Nephron progenitor cell (in vitro differentiated cells): ENCODE measurements at regions not wholly inside any gene's neighbourhood (a gene's known extent, or its start where the extent isn't known, plus 50 kb on each side); places are given as distances from the start of the nearest gene placed in this dataset.

Source experiments
- DNase-seq: peaks from one replicate; pipeline ENCODE4 v3.0.0; 2021
- H3K27ac Mint-ChIP-seq: 2 replicates; pipeline ENCODE4 v1.8.0; 2021; ENCODE audit warnings: mild to moderate bottlenecking, moderate library complexity, mixed read lengths
- H3K27me3 Mint-ChIP-seq: 2 replicates; pipeline ENCODE4 v1.8.0; 2021; ENCODE audit warnings: mild to moderate bottlenecking, low read depth, mixed read lengths; ENCODE audit not compliant: poor library complexity
- H3K36me3 Mint-ChIP-seq: 2 replicates; pipeline ENCODE4 v1.8.0; 2021; ENCODE audit warnings: low read depth, mixed read lengths
- H3K4me1 Mint-ChIP-seq: 2 replicates; pipeline ENCODE4 v1.8.0; 2021; ENCODE audit warnings: mixed read lengths
- H3K4me3 Mint-ChIP-seq: 2 replicates; pipeline ENCODE4 v1.8.0; 2021; ENCODE audit warnings: mild to moderate bottlenecking, moderate library complexity, mixed read lengths
- H3K9me3 Mint-ChIP-seq: 2 replicates; pipeline ENCODE4 v1.8.0; 2021; ENCODE audit warnings: mild to moderate bottlenecking, moderate library complexity, mixed read lengths
- TF ChIP-seq, protein P1 (sequence below): fragments of 200-600 bp; sonication (generic); IDR thresholded peaks from 2 replicates; pipeline ENCODE4 v1.5.0; 2021; ENCODE audit warnings: antibody characterized with exemption

DNA sequence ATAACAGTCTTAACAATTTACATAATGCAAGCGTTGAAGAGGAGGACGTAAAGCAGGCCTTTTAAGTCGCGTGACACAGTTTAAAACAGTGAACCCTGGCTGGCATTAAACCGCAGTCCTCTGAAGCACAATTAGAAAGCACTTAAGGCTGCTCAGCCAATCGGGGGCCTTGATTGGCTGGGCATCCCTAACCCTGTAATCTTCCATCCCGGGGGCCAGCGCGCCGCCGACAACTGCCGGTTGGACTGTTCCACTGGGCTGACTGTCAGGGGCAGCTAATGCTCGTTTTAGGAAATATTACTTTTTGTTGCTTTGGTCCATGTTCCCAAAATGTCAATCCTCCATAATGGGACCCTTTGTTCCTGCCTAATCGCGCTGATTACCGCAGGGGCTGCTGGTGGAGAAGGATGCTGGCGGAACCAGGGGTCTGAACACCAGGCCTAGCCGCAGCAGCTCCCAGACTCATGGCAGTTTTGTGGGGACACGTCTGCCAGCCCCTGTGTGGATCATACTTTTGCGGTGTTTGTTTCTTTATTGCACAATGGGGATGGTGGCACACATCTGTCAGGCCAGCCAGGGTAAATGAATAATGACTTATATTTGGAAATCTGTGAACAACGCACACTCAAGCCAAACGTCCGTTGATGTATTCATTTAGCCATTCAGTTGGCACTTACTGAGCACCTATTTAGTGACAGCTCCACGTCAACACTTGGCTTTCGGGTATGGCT is 127.1 kb upstream of the SPACA7 start:
- no peak overlapping the region for H3K27ac Mint-ChIP-seq
- no peak overlapping the region for H3K4me3 Mint-ChIP-seq
- no peak for DNase-seq

GRCh38 chr13:112249644-112250610 is 126.2 kb upstream of the SPACA7 start:
- Mint-ChIP-seq H3K36me3 (no peaks in the 10 kb centered on the region), H3K27me3 (peaks cover 23% of the 10 kb centered on the region), H3K4me1 (peaks cover 16% of the 10 kb centered on the region), H3K9me3 (no peaks in the 10 kb centered on the region), H3K4me3 (no peak overlapping the region), H3K27ac (no peak overlapping the region)
- TF ChIP-seq, protein P1, sequence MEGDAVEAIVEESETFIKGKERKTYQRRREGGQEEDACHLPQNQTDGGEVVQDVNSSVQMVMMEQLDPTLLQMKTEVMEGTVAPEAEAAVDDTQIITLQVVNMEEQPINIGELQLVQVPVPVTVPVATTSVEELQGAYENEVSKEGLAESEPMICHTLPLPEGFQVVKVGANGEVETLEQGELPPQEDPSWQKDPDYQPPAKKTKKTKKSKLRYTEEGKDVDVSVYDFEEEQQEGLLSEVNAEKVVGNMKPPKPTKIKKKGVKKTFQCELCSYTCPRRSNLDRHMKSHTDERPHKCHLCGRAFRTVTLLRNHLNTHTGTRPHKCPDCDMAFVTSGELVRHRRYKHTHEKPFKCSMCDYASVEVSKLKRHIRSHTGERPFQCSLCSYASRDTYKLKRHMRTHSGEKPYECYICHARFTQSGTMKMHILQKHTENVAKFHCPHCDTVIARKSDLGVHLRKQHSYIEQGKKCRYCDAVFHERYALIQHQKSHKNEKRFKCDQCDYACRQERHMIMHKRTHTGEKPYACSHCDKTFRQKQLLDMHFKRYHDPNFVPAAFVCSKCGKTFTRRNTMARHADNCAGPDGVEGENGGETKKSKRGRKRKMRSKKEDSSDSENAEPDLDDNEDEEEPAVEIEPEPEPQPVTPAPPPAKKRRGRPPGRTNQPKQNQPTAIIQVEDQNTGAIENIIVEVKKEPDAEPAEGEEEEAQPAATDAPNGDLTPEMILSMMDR, result no peak
- no peak for DNase-seq

More for the DNA sequence above, 127.1 kb upstream of the SPACA7 start:
- peaks cover 22% of the 10 kb centered on the region for H3K27me3 Mint-ChIP-seq
- H3K9me3 Mint-ChIP-seq, result no peaks in the 10 kb centered on the region
- H3K4me1 Mint-ChIP-seq, result peaks cover 12% of the 10 kb centered on the region
- H3K36me3 Mint-ChIP-seq, result no peaks in the 10 kb centered on the region
- TF ChIP-seq, protein P1, result no peak

- no peaks in the 10 kb centered on the region for H3K36me3 Mint-ChIP-seq
- peaks cover 21% of the 10 kb centered on the region for H3K27me3 Mint-ChIP-seq
- peaks cover 16% of the 10 kb centered on the region for H3K4me1 Mint-ChIP-seq
- H3K9me3 Mint-ChIP-seq, result no peaks in the 10 kb centered on the region
- TF ChIP-seq, protein P1, result no peak
- DNase-seq, result no peak
- H3K4me3 Mint-ChIP-seq, result no peak overlapping the region
- no peak overlapping the region for H3K27ac Mint-ChIP-seq
Observed at GRCh38 chr13:112250788-112251445, 125.2 kb upstream of the SPACA7 start.

DNA sequence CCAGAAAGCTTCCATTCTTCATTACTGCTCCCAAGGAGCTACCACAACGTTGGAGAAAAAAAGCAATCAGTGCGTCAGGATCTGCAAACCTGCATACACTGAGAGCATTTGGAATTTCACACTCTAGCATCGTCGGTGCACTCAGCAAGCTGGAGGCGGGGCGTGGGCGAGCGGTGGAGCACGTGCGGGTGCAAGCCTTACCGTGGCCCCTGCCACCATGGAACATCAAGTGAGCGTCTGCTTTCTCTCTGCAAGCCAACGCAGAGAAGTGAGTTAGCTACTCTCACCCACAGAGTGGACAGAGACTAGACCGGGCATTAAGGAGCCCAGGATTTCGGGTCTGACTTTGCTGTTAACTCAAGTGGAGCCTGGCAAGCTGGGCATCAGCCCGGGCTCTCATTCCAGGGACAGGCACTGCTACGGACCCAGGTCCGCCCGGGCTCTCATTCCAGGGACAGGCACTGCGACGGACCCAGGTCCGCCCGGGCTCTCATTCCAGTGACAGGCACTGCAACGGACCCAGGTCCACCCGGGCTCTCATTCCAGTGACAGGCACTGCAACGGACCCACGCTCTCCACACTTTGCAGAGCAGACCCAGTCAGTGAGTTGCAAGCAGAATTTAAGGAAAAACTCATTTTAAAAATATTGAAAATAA is 124.1 kb upstream of the SPACA7 start:
- TF ChIP-seq, protein P1, result no peak

GRCh38 chr13:112252804-112253590 is 123.2 kb upstream of the SPACA7 start:
- no peak for DNase-seq
- Mint-ChIP-seq H3K4me3 (no peak overlapping the region), H3K36me3 (no peaks in the 10 kb centered on the region)

More for the DNA sequence above, 124.1 kb upstream of the SPACA7 start:
- DNase-seq, result no peak
- no peaks in the 10 kb centered on the region for H3K36me3 Mint-ChIP-seq
- peaks cover 16% of the 10 kb centered on the region for H3K4me1 Mint-ChIP-seq
- no peak overlapping the region for H3K4me3 Mint-ChIP-seq
- H3K27me3 Mint-ChIP-seq, result peaks cover 21% of the 10 kb centered on the region
- no peak overlapping the region for H3K27ac Mint-ChIP-seq
- no peaks in the 10 kb centered on the region for H3K9me3 Mint-ChIP-seq

More at GRCh38 chr13:112252804-112253590, 123.2 kb upstream of the SPACA7 start:
- no peaks in the 10 kb centered on the region for H3K9me3 Mint-ChIP-seq
- TF ChIP-seq, protein P1, result no peak
- peaks cover 13% of the 10 kb centered on the region for H3K4me1 Mint-ChIP-seq
- peaks cover 21% of the 10 kb centered on the region for H3K27me3 Mint-ChIP-seq
- no peak overlapping the region for H3K27ac Mint-ChIP-seq
